Esophagus muscularis mucosa (tissue), 4 donors: ENCODE measurements at regions not wholly inside any gene's neighbourhood (a gene's known extent, or its start where the extent isn't known, plus 50 kb on each side); places are given as distances from the start of the nearest gene placed in this dataset.

ENCODE experiments used
- CTCF ChIP-seq, 3 experiments: fragments of 200-600 bp in 2 of 3; fragments of 450-650 bp in 1 of 3; sonication (generic) in 2 of 3; IDR thresholded peaks; one replicate each; pipeline ENCODE4 v1.5.1; 2017 to 2019; ENCODE audit warnings: antibody characterized with exemption in 3 of 3, mild to moderate bottlenecking in 2 of 3, moderate library complexity in 1 of 3
- EP300 ChIP-seq: sonication (generic); formaldehyde crosslinking; IDR thresholded peaks from one replicate; pipeline ENCODE4 v1.6.1; 2017; ENCODE audit warnings: antibody characterized with exemption
- POLR2AphosphoS5 ChIP-seq, 2 donors: sonication (generic); formaldehyde crosslinking; IDR thresholded peaks; one replicate each; pipeline ENCODE4 v1.6.1; 2017; ENCODE audit warnings: antibody characterized with exemption in 2 of 2

- TF ChIP-seq CTCF (IDR thresholded peaks at IDR 0.05): no peak
- no peak for TF ChIP-seq EP300
- TF ChIP-seq POLR2AphosphoS5 (IDR thresholded peaks at IDR 0.05): no peak
Measured at GRCh38 chr11:37595845-37596244, 997.8 kb upstream of the RAG2 start.
